ENCODE measurements at regions not wholly inside any gene's neighbourhood (a gene's known extent, or its start where the extent isn't known, plus 50 kb on each side); places are given as distances from the start of the nearest gene placed in this dataset.

- TF ChIP-seq CTCF (conservative IDR thresholded peaks at IDR 0.05; ENCODE audit: low read depth in 2 of 2) (no peak), JUNB (IDR thresholded peaks at IDR 0.05; ENCODE audit: unreplicated experiment) (no peak), EZH2phosphoT487 (IDR thresholded peaks at IDR 0.05; ENCODE audit: unreplicated experiment) (no peak), CREB1 (CRISPR knock-in tag; IDR thresholded peaks at IDR 0.05; ENCODE audit: low read depth) (no peak), EZH2 (IDR thresholded peaks at IDR 0.05; ENCODE audit: low read depth, unreplicated experiment) (no peak), POLR2AphosphoS5 (IDR thresholded peaks at IDR 0.05; ENCODE audit: low read depth) (no peak), STAT1 (IDR thresholded peaks at IDR 0.05; ENCODE audit: unreplicated experiment) (no peak), ZNF331 (CRISPR knock-in tag; IDR thresholded peaks at IDR 0.05; ENCODE audit: low read depth) (no peak)
Measured at GRCh38 chr3:34264337-34265041, 466.1 kb downstream of the PDCD6IP start.

All from GM23338 (cell line).